GM18508 (cell line): ENCODE measurements at regions not wholly inside any gene's neighbourhood (a gene's known extent, or its start where the extent isn't known, plus 50 kb on each side); places are given as distances from the start of the nearest gene placed in this dataset.
"Not testable (repeated sequence)": the region's sequence is repeated elsewhere in the genome, so short reads cannot be mapped to it uniquely, and the experiment has no call there.

Experiments
- ATAC-seq: cut with Tn5 transposase; IDR thresholded peaks from one replicate; pipeline ENCODE4 v1.9.1; 2021; ENCODE audit warnings: moderate number of reproducible peaks; ENCODE audit not compliant: insufficient read depth, unreplicated experiment

GRCh38 chr11:39311888-39312287 lies 2147.6 kb downstream of the LRRC4C start:
- not testable (repeated sequence) for ATAC-seq

GRCh38 chr11:39304586-39304985 lies 2154.9 kb downstream of the LRRC4C start:
- no peak for ATAC-seq

GRCh38 chr11:39294648-39295047 lies 2164.8 kb downstream of the LRRC4C start:
- ATAC-seq, result no peak

- ATAC-seq, result no peak
Measured at GRCh38 chr11:39288011-39288410, 2171.4 kb downstream of the LRRC4C start.

- no peak for ATAC-seq
Measured at GRCh38 chr11:39268176-39268690, 2191.2 kb downstream of the LRRC4C start.

GRCh38 chr11:39255648-39256047 lies 2203.8 kb downstream of the LRRC4C start:
- ATAC-seq, result no peak

GRCh38 chr11:39249566-39250365 lies 2209.7 kb downstream of the LRRC4C start:
- no peak for ATAC-seq

- ATAC-seq, result no peak
Measured at GRCh38 chr11:39247570-39248137, 2211.8 kb downstream of the LRRC4C start.

GRCh38 chr11:39239553-39239952 lies 2219.9 kb downstream of the LRRC4C start:
- ATAC-seq, result no peak

- ATAC-seq, result no peak
Measured at GRCh38 chr11:39236916-39237315, 2222.5 kb downstream of the LRRC4C start.

- ATAC-seq, result no peak
Measured at GRCh38 chr11:39221550-39222138, 2237.8 kb downstream of the LRRC4C start.

GRCh38 chr11:39220501-39221230 lies 2238.8 kb downstream of the LRRC4C start:
- no peak for ATAC-seq

- no peak for ATAC-seq
Measured at GRCh38 chr11:39220069-39220468, 2239.4 kb downstream of the LRRC4C start.

- ATAC-seq, result no peak
Measured at GRCh38 chr11:39209981-39210380, 2249.5 kb downstream of the LRRC4C start.

- no peak for ATAC-seq
Measured at GRCh38 chr11:39205236-39205995, 2254.0 kb downstream of the LRRC4C start.

- no peak for ATAC-seq
Measured at GRCh38 chr11:39192671-39193070, 2266.8 kb downstream of the LRRC4C start.

- ATAC-seq, result no peak
Measured at GRCh38 chr11:39190751-39191150, 2268.7 kb downstream of the LRRC4C start.

GRCh38 chr11:39177678-39178077 lies 2281.8 kb downstream of the LRRC4C start:
- ATAC-seq, result no peak

- no peak for ATAC-seq
Measured at GRCh38 chr11:39174965-39175364, 2284.5 kb downstream of the LRRC4C start.

GRCh38 chr11:39174196-39174595 lies 2285.3 kb downstream of the LRRC4C start:
- ATAC-seq, result no peak
